ENCODE measurements at regions not wholly inside any gene's neighbourhood (a gene's known extent, or its start where the extent isn't known, plus 50 kb on each side); places are given as distances from the start of the nearest gene placed in this dataset.
"Not testable (repeated sequence)": the region's sequence is repeated elsewhere in the genome, so short reads cannot be mapped to it uniquely, and the experiment has no call there.

DNA sequence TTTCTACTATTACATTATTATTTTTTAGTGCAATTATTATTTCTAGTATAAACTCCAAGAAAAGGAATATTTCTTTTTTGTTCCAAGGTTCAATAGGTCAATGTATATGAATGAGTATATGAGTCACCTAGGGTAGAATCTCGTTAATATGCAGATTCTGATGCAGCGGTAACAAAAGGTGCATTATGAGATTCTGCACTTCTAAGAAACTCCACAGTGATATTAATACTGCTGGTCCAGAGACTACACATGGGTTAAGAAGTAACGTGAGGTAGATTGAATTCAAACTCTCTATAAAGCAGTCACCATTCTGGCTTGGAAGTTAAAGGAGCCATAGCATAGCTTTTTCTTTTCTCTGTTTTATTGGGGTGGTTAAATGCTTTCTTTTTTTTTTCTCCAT, 596.2 kb upstream of the TBL1XR1 start:
- Histone ChIP-seq H3K79me2 (ENCODE audit: low read length) (no peaks in the 10 kb centered on the region), H2AFZ (ENCODE audit: low read length) (no peak overlapping the region), H3F3A (ENCODE audit: insufficient read depth, low read length) (no peaks in the 10 kb centered on the region), H3K9me2 (replicated peaks; ENCODE audit: insufficient read depth, low read length) (no peaks in the 10 kb centered on the region), H3K9me3 (replicated peaks; ENCODE audit: insufficient read depth, low read length) (no peaks in the 10 kb centered on the region), H3K4me2 (ENCODE audit: low read depth, low read length) (no peak overlapping the region), H3K9ac (ENCODE audit: low read length) (no peak overlapping the region), H3K36me3 (replicated peaks; ENCODE audit: insufficient read depth, low read length) (no peaks in the 10 kb centered on the region), H3K4me1 (ENCODE audit: low read length) (no peaks in the 10 kb centered on the region), H3K27ac (ENCODE audit: low read length) (no peak overlapping the region), H3K4me3 (ENCODE audit: low read length) (no peak overlapping the region), H3K27me3 (replicated peaks; ENCODE audit: insufficient read depth, low read length) (no peaks in the 10 kb centered on the region), H4K20me1 (ENCODE audit: insufficient read depth, low read length) (no peaks in the 10 kb centered on the region)
- no peak for TF ChIP-seq EZH2phosphoT487 (IDR thresholded peaks at IDR 0.05; ENCODE audit: low read length)
- TF ChIP-seq EZH2 (optimal IDR thresholded peaks at IDR 0.05; ENCODE audit: low read depth, low read length), result no peak
- TF ChIP-seq, protein P1, sequence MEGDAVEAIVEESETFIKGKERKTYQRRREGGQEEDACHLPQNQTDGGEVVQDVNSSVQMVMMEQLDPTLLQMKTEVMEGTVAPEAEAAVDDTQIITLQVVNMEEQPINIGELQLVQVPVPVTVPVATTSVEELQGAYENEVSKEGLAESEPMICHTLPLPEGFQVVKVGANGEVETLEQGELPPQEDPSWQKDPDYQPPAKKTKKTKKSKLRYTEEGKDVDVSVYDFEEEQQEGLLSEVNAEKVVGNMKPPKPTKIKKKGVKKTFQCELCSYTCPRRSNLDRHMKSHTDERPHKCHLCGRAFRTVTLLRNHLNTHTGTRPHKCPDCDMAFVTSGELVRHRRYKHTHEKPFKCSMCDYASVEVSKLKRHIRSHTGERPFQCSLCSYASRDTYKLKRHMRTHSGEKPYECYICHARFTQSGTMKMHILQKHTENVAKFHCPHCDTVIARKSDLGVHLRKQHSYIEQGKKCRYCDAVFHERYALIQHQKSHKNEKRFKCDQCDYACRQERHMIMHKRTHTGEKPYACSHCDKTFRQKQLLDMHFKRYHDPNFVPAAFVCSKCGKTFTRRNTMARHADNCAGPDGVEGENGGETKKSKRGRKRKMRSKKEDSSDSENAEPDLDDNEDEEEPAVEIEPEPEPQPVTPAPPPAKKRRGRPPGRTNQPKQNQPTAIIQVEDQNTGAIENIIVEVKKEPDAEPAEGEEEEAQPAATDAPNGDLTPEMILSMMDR (IDR thresholded peaks at IDR 0.05; ENCODE audit: low read length), result no peak
- no peak for DNase-seq

DNA sequence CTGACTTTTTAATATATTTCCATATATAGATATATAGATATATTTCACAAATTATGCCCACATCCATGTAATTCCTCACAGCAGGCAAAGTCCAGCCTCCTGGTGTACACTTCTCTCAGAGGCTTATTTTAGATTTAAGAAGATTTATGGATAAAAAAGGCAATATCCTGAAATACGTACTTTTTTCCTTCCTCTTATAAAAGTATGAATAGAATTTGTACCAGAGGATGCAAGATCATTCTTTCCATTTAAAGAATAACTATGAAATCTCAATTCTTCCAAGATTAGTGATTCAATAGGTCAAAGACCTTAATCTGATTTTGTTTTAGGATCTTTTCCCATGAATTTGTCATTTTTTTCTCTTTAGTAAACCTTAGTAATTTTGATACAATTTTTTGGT, 597.9 kb upstream of the TBL1XR1 start:
- Histone ChIP-seq H3K9me3 (replicated peaks; ENCODE audit: insufficient read depth, low read length) (no peaks in the 10 kb centered on the region), H3K27ac (ENCODE audit: low read length) (no peak overlapping the region)
- TF ChIP-seq EZH2phosphoT487 (IDR thresholded peaks at IDR 0.05; ENCODE audit: low read length) (no peak), EZH2 (optimal IDR thresholded peaks at IDR 0.05; ENCODE audit: low read depth, low read length) (no peak)
- TF ChIP-seq, protein P1 (IDR thresholded peaks at IDR 0.05; ENCODE audit: low read length), result no peak

DNA sequence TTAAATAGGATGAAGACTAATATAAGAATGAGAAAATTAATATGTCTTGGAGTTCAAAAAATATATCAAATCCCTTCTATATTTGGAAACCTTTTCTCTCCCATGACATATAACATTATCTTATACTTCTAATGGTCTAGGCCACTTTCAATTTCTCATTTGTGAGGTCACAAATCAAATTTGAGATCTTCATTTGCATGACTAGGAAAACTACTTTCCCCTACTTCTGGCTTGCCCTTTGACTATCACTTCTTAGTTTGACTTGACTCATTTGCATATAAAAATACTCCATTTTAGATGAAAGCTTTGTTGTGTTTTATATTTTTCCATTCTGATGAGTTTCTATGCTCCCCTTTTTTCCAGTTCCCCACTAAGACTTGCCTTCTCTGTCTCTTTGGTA, 598.6 kb upstream of the TBL1XR1 start:
- H3F3A ChIP-seq (ENCODE audit: insufficient read depth, low read length), result no peaks in the 10 kb centered on the region
- DNase-seq, result no peak
- H3K27ac ChIP-seq (ENCODE audit: low read length), result no peak overlapping the region
- no peaks in the 10 kb centered on the region for H3K9me3 ChIP-seq (replicated peaks; ENCODE audit: insufficient read depth, low read length)
- no peaks in the 10 kb centered on the region for H3K36me3 ChIP-seq (replicated peaks; ENCODE audit: insufficient read depth, low read length)
- no peaks in the 10 kb centered on the region for H3K9me2 ChIP-seq (replicated peaks; ENCODE audit: insufficient read depth, low read length)
- no peaks in the 10 kb centered on the region for H3K27me3 ChIP-seq (replicated peaks; ENCODE audit: insufficient read depth, low read length)
- H3K4me1 ChIP-seq (ENCODE audit: low read length), result no peaks in the 10 kb centered on the region
- no peaks in the 10 kb centered on the region for H3K79me2 ChIP-seq (ENCODE audit: low read length)
- TF ChIP-seq EZH2 (optimal IDR thresholded peaks at IDR 0.05; ENCODE audit: low read depth, low read length), result no peak
- no peaks in the 10 kb centered on the region for H4K20me1 ChIP-seq (ENCODE audit: insufficient read depth, low read length)
- H2AFZ ChIP-seq (ENCODE audit: low read length), result no peak overlapping the region
- no peak overlapping the region for H3K4me2 ChIP-seq (ENCODE audit: low read depth, low read length)
- H3K4me3 ChIP-seq (ENCODE audit: low read length), result no peak overlapping the region
- no peak overlapping the region for H3K9ac ChIP-seq (ENCODE audit: low read length)

More for the DNA sequence above, 597.9 kb upstream of the TBL1XR1 start:
- H3K4me1 ChIP-seq (ENCODE audit: low read length), result no peaks in the 10 kb centered on the region
- no peaks in the 10 kb centered on the region for H3K9me2 ChIP-seq (replicated peaks; ENCODE audit: insufficient read depth, low read length)
- no peak overlapping the region for H2AFZ ChIP-seq (ENCODE audit: low read length)
- no peaks in the 10 kb centered on the region for H3K27me3 ChIP-seq (replicated peaks; ENCODE audit: insufficient read depth, low read length)
- DNase-seq, result no peak
- no peak overlapping the region for H3K4me2 ChIP-seq (ENCODE audit: low read depth, low read length)
- no peaks in the 10 kb centered on the region for H3F3A ChIP-seq (ENCODE audit: insufficient read depth, low read length)
- H4K20me1 ChIP-seq (ENCODE audit: insufficient read depth, low read length), result no peaks in the 10 kb centered on the region
- no peaks in the 10 kb centered on the region for H3K79me2 ChIP-seq (ENCODE audit: low read length)
- no peak overlapping the region for H3K4me3 ChIP-seq (ENCODE audit: low read length)
- no peaks in the 10 kb centered on the region for H3K36me3 ChIP-seq (replicated peaks; ENCODE audit: insufficient read depth, low read length)
- H3K9ac ChIP-seq (ENCODE audit: low read length), result no peak overlapping the region

DNA sequence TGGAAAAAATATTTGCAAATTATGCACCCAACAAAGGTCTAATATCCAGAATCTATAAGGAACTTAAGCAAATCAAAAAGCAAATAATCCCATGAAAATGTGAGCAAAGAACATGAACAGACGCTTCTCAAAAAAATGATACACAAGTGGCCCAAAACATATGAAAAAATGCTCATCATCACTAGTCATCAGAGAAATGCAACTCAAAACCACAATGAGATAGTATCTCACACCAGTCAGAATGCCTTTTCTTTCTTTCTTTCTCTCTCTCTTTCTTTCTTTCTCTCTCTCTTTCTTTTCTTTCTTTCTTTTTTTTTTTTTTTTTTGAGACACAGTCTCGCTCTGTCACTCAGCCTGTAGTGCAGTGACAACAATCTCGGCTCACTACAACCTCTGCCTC, 602.9 kb upstream of the TBL1XR1 start:
- not testable (repeated sequence) for H3K4me3 ChIP-seq (ENCODE audit: low read length); H3K27ac ChIP-seq (ENCODE audit: low read length); H3K4me2 ChIP-seq (ENCODE audit: low read depth, low read length)

More for the DNA sequence above, 602.9 kb upstream of the TBL1XR1 start:
- not testable (repeated sequence) for H3F3A ChIP-seq (ENCODE audit: insufficient read depth, low read length); DNase-seq; H3K9ac ChIP-seq (ENCODE audit: low read length); H3K79me2 ChIP-seq (ENCODE audit: low read length); H3K9me2 ChIP-seq (replicated peaks; ENCODE audit: insufficient read depth, low read length); H2AFZ ChIP-seq (ENCODE audit: low read length); H4K20me1 ChIP-seq (ENCODE audit: insufficient read depth, low read length); H3K9me3 ChIP-seq (replicated peaks; ENCODE audit: insufficient read depth, low read length); H3K4me1 ChIP-seq (ENCODE audit: low read length); H3K27me3 ChIP-seq (replicated peaks; ENCODE audit: insufficient read depth, low read length); H3K36me3 ChIP-seq (replicated peaks; ENCODE audit: insufficient read depth, low read length)

Data from MM.1S (cell line).